NCI-H1436 treated with DMSO at 0.1 percent for 48 hours (cell line): ENCODE measurements at regions not wholly inside any gene's neighbourhood (a gene's known extent, or its start where the extent isn't known, plus 50 kb on each side); places are given as distances from the start of the nearest gene placed in this dataset.
"Not testable (repeated sequence)": the region's sequence is repeated elsewhere in the genome, so short reads cannot be mapped to it uniquely, and the experiment has no call there.

Experiments
- DNase-seq: peaks from one replicate; lab custom pipeline; 2025; lab: John Stamatoyannopoulos, UW

DNA sequence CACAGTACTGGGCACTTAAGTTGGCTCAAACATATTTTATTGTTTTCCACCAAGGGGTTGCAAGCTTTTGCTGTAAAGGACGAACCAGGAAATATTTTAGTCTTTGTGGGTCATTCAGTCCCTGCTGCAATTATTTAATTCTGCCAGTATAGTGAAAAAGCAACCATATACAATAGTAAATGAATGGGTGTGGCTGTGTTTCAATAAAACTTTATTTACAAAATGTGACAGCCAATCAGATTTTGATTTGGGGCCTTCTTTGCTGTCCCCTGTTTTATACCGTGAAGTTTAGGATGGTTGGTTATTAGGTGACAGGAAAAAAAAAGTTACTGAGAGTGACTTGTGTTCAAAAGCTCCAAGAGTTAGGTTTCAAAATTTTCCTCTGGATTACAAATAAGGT, 956.4 kb downstream of the AACS start:
- no peak for DNase-seq

DNA sequence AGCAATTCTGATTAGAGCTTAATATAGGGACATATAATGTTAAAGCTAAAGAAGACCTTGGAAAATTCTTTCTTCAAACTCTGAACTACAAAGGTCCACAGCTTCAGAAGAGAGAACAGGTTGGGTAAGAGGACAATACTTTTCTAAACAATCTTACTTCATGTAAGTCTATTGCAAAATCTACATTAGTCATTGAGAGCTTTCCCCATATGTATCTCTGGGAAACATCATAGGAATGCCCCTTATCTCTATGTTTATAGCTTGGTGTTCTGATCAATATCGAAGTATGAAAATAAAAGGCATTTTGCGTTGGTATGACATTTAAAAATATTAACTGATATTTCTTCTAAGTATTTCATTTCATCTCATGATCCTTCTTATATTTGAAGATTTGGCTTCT, 962.6 kb downstream of the AACS start:
- no peak for DNase-seq

DNA sequence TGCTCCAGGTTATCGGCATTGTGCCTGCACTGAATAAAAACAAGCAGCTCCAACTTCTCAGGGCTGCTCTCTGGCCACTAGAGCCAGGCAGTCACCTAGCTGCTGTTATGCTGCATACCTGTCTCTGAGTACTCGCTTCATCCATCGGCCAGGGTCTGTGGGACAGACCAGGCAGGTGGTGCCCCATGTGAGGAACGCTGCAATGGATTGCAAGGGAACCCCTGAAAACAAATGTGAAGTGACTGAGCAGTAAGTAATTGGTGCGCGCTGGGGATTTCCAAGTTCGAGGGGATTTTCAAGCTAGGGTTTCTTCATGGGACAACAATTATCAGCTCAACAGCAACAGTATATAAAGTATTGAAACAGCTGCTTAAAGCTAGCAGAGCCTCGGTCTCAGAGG, 965.3 kb downstream of the AACS start:
- DNase-seq: no peak

DNA sequence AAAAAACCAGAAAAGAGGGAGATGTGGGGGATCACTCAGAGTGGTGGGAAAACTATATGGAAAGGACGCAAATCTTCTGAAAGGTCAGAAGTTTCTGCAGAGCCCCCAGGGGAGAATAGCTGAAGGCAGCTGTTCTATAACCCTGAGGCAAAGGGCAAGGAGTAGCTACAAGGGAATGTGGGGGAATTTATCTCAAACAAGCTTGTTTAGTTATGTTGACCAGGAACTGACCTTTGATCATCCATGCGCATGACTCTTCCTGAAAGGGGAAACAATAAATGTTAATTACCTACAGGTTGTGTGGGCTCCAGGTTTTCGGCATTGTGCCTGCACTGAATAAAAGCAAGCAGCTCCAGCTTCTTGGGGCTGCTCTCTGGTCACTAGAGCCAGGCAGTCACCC, 968.5 kb downstream of the AACS start:
- no peak for DNase-seq

DNA sequence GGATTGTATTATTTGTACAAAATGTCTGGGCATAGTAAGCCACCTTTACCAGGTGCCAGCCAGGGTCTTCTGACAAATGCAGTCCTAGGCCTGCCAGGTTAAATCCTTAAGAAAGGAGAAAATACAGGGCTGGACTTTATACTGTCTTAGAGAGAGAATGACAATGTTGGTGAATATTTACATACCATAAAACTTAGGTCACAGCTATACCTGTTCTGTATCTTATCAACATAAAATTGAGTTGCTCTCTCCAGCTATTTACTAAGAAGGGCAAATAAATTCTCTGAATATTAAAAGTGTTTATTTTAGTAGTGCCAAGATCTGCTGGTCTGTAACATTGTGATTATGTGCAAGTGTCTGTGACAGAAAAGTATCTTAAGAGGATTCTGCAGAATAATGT, 971.1 kb downstream of the AACS start:
- DNase-seq: no peak

GRCh38 chr12:126038434-126038833, 973.2 kb downstream of the AACS start:
- DNase-seq: no peak

DNA sequence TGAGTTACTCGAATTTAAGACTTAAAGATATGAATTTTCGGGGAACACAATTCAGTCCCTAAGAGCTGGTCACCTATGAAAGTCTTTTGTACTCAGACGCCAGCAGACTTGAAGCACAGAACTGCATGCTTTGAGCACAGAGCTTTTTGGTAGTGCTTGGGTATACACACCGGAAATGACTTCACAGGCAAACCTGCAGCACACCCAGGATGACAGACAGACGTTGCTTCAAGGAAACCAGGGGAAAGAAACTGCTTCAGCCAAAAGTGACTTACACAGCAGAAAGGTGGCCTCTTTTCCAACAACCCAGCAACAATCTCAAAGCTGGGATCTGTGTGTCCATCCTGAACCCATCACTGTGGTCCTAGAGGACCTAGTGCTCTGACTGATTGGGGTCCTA, 975.1 kb downstream of the AACS start:
- no peak for DNase-seq

GRCh38 chr12:126042286-126042685, 977.1 kb downstream of the AACS start:
- no peak for DNase-seq

DNA sequence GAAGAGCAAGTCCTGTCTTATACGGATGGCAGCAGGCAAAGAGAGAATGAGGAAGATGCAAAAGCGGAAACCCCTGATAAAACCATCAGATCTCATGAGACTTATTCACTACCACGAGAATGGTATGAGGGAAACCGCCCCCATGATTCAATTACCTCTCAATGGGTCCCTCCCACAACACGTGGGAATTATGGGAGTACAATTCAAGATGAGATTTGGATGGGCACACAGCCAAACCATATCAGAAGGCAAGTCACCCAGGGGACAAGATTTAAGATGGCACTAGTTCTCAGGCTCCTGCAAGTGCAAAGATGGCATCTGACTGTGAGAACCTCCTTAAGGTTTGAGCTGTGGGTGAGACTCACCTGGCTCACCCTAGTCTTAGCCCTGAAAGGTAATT, 984.3 kb downstream of the AACS start:
- not testable (repeated sequence) for DNase-seq

- no peak for DNase-seq
These were observed 986.4 kb downstream of the AACS start for GRCh38 chr12:126051611-126052107.

DNA sequence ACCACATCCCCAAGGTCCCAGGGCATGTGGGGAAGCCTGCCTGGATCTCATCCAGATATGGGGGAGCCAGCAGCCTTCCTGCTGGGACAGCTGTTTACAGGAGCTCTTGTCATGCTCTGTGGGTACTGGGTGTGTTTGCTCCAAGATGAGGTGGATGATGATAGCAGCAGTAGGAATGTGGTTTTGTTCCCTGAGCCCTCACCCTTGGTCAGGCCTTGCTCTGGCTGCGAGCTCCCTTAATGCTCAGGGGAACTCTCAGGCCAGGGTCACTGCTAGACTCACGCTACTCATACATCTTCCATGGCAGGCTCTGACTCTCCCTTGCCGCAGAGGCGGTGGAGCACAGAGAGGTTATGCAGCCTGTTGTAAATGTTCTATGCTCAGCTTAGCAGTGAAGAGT, 990.3 kb downstream of the AACS start:
- no peak for DNase-seq

GRCh38 chr12:126061777-126062176, 996.5 kb downstream of the AACS start:
- no peak for DNase-seq

GRCh38 chr12:126064028-126064427, 998.8 kb downstream of the AACS start:
- no peak for DNase-seq

DNA sequence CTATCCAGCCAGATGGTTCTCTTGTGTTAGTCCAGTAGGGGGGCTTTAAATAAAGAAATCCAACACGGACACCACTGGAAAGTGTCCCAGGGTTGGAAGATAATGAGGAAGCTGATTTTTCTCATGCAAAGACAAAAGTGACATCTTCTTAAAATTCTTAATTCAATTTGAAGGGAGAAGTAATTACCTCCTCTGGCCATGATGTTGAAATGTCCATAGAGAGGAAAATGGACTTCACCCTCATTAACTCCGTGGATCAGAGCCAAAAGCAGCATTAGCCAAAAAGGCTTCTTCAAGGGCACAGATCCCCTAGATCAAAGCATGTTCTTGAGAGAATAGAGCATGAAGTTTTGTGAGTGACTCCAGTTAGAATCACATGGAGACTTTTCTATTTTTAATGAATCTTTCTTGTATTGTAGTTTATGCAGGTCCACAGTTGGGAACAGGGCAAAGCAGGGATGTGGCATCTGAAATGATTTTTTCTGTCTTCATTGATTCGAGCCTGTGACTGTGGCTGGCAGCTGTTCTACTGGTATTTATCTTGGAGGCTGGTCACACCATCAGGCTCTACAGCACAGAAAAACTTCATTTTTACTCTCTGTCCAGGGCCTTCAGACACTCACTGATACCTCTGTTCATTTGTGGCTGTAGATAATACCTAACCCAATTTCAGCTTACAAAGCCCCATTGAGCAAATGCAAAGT, 1002.5 kb downstream of the AACS start:
- no peak for DNase-seq

DNA sequence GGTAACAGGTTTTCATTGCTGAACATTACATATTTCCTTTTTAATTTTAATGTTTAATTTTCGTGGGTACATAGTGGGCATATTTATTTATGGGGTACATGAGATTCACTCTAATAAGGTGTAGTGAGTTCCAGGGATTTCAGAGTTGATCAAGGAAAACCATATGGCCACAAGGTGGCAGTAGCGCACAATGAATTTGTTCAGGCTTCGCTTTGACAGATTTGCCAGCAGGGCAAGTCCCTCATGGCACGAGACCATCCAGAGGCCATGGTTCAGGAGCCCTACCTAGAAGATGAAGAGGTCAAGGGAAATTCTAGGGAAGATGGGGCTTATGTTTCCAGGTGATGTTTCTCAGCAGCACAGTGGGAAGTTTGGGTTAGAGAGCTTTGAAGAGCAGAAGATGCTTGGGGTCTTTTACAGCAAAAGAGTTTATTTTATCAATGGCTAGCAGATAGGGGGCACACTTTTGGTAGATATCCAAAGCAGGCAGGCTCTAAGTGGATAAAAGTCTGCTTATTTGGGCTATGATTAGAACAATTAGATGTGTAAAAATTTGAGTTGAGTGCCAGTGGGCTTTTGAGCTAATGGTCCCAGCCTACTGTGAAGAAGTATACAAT, 1004.4 kb downstream of the AACS start:
- no peak for DNase-seq

GRCh38 chr12:126076515-126076914, 1011.3 kb downstream of the AACS start:
- DNase-seq: no peak

DNA sequence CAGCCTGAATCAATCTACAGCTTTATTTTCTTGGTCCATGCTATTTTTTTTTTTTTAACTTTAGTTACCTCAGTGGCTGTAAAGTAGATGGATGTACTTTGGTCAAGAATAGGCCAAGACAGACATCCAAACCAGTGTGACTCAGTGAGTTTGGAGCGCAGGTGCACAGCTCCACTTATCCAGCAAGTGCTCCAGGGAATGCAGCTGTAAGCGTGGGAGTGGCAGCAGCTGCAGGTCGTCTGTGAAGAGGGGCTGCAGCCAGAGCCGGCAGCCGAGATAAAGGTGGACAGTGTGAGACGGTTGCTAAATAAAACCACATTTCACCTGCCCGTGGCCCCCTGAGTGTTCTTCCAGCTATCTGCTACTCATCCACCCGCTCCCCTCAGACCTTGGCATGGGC, 1018.7 kb downstream of the AACS start:
- no peak for DNase-seq

DNA sequence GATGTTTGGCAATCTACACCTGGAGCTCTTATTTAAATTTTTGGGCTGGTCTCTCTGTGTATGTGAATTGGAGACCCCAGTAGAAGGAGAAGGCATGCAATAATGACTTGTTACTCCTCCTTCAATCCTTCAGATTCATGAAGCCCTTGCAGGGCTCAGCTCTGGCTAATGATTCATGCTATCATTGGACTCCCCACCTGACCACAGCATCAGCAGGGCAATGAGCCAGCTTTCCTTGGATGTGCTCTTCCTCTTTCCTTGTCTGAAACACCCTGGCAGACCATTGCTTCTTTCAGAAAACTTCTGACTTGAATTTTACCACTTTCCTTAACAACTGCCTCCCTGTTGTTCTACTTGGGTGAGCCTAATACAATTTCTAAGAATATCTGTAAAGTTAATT, 1019.2 kb downstream of the AACS start:
- DNase-seq: no peak

DNA sequence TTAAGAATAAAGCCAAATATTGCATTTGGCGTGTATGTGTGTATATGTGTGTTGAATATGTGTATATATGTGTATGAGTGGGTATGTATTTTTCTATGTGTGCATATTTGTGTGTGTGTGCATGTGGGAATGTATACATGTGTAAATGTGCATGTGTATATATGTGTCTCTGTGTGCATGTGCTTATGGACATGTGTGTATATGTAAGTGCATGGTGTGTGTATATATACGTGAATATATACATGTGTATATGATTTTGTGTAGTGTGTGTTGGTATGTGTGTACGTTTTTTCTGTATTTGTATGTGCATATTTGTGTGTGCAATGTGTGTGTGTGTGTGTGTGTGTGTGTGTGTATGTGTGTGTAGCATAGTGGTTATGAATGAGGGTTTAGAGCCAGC, 1021.0 kb downstream of the AACS start:
- no peak for DNase-seq

DNA sequence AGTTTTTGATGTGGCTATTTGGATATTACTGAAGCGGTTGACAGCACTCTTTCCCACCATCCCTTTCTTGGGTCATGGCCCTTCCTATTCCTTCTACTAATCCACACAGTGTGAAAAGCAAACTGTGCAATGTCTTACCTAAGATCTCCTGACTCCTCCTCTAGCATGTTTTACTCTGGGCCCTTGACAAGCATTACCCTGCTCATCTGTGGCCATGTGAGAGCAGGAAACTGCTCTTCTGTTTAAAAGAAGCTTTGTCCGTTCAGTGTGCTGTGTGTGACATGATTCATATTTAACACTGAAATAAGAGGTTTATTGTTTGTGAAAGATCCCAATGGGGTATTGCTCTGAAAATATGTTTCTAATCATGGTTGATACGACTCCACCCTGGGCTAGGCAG, 1022.5 kb downstream of the AACS start:
- DNase-seq: no peak

- no peak for DNase-seq
These were observed 1028.7 kb downstream of the AACS start for GRCh38 chr12:126093908-126094307.

DNA sequence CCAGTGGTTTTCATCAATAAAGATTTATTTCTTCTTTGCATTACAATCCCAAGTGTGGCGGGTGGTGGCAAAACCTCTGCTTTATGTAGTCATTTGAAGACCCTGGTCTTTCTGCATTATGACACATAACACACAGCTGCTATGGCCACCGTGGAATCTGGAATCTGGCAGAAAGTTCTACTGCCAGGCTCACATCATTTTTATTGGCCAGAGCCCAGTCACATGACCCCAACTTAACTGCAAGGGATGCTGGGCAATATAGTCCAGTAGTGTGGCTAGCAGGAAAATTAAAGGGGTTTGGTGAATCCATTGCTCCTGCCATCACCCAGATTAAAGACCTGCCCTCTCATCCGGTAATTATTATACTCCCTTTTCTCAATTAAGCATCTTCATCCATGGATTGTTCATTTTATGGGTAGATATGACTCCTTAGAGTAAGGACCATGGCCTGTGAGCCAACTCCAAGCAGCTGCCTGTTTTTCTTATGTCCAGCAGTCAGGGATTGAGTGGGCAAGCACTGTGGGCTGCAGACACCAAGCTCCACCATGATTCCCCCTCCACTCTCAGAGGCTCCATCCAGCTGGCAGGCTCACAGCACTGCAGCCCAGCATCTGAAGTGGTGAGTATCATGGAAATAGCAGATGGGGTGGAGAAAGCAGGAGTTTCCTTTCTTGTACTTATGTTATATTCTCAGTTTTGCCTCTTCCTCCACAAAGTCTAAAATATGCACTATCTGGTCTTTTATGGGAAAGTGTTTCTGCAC, 1030.7 kb downstream of the AACS start:
- no peak for DNase-seq

DNA sequence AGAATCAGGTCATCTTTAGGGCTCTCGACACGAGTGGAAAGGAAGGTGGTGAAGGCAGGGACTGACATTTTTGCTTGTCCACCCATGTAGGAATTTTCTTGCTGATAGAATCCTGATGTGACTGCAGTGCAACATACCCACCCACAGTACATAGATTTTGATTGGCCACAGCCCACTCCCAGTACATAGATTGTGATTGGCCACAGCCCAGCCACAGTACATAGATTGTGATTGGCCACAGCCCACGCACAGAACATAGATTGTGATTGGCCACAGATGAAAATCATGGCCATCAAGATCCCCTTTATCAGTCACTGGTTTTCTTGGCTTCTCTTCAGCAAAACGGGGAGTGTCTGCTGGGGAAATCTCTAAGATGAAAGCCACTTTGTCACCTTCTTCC, 1041.5 kb downstream of the AACS start:
- DNase-seq: no peak
